GM19324 (cell line): ENCODE measurements at regions not wholly inside any gene's neighbourhood (a gene's known extent, or its start where the extent isn't known, plus 50 kb on each side); places are given as distances from the start of the nearest gene placed in this dataset.

Experiments
- ATAC-seq: cut with Tn5 transposase; IDR thresholded peaks from one replicate; pipeline ENCODE4 v1.9.1; 2021; ENCODE audit warnings: mild to moderate bottlenecking, moderate library complexity; ENCODE audit not compliant: unreplicated experiment, low FRiP score

DNA sequence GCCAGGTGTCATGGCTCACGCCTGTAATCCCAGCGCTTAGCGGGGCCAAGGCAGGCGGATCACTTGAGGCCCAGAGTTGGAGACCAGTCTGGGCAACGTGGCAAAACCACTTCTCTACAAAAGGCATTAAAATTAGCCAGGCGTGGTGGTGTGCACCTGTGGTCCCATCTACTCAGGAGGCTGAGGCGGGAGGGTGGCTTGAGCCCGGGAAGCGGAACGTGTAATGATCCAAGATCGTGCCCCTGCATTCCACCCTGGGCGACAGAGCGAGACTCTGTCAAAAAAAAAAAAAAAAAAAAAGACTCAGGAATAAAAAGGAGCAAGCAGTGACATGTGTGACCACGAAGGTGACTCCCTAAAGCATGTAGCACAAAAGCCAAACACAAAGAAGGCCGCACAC, 50.1 kb upstream of the SALL3 start:
- ATAC-seq: no peak
